ENCODE measurements at regions not wholly inside any gene's neighbourhood (a gene's known extent, or its start where the extent isn't known, plus 50 kb on each side); places are given as distances from the start of the nearest gene placed in this dataset.

GRCh38 chr10:20418286-20418685 is 478.8 kb downstream of the NEBL start:
- Histone ChIP-seq H3K9me3 (no peaks in the 10 kb centered on the region), H3K4me3 (ENCODE audit: low read depth, low read length) (no peak overlapping the region)

DNA sequence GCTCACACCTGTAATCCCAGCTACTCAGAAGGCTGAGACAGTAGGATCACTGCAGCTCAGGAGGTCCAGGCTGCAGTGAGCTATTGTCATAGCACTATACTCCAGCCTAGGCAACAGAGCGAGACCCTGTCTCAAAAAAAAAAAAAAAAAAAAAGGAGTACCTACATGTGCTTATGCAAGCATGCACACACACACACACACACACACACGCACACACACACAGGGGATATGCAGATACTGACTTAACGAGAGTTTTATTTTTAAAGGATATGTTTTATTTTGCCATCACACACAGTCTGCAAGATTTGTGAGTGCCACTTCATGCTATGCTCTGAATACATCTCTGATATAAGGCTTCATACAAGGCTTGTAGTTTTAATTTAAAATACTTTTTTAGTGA is 479.3 kb downstream of the NEBL start:
- TF ChIP-seq CTCF (IDR thresholded peaks at IDR 0.05; ENCODE audit: low read depth, low read length), result no peak
- no peak for DNase-seq
- no peaks in the 10 kb centered on the region for H3K4me1 ChIP-seq
- H3K27me3 ChIP-seq, result no peaks in the 10 kb centered on the region
- H3K36me3 ChIP-seq, result no peaks in the 10 kb centered on the region
- H3K4me3 ChIP-seq (ENCODE audit: low read depth, low read length), result no peak overlapping the region
- no peaks in the 10 kb centered on the region for H3K9me3 ChIP-seq

More at GRCh38 chr10:20418286-20418685, 478.8 kb downstream of the NEBL start:
- Histone ChIP-seq H3K36me3 (no peaks in the 10 kb centered on the region), H3K27me3 (no peaks in the 10 kb centered on the region), H3K4me1 (no peaks in the 10 kb centered on the region)
- no peak for TF ChIP-seq CTCF (IDR thresholded peaks at IDR 0.05; ENCODE audit: low read depth, low read length)
- DNase-seq, result no peak

DNA sequence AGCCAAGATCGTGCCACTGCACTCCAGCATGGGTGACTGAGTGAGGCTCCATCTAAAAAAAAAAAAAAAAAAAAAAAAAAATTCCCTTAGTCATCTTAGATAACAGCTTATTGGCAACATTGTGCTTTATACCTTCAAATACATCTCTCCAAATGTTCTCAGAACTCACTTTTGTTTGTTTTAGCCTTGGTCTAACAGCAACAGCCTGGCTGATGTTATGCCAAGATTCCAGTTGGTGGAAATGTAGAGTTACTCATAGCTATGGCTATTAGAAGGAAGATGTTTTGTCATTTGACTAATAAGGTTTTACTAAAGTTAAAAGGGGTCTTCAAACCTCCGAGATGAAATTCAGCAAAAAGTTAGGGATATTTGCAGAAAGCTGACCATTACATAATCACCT is 481.4 kb downstream of the NEBL start:
- Histone ChIP-seq H3K27me3 (no peaks in the 10 kb centered on the region), H3K4me3 (ENCODE audit: low read depth, low read length) (no peak overlapping the region), H3K9me3 (no peaks in the 10 kb centered on the region), H3K4me1 (no peaks in the 10 kb centered on the region), H3K36me3 (no peaks in the 10 kb centered on the region)
- TF ChIP-seq CTCF (IDR thresholded peaks at IDR 0.05; ENCODE audit: low read depth, low read length), result no peak
- no peak for DNase-seq

DNA sequence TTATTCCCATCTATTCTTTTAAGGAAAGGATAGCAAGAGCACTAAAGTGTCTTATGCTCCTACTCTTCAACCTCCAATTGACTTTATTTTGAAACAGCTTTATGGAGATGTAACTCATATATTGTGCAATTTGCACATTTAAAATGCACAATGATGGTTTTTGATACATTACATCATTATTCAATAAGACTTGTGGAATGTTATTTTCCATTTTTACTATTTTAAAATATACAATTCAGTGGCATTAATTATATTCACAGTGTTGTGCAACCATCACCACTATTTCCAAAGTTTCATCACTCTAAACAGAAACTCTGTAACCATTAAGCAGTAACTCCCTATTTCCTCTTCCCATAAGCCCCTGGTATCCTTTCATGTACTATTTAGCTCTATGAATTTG is 489.8 kb downstream of the NEBL start:
- Histone ChIP-seq H3K9me3 (no peaks in the 10 kb centered on the region), H3K4me3 (ENCODE audit: low read depth, low read length) (no peak overlapping the region), H3K4me1 (no peaks in the 10 kb centered on the region; the same call in 1 of the 2 replicates), H3K27me3 (no peaks in the 10 kb centered on the region), H3K36me3 (no peaks in the 10 kb centered on the region)
- no peak for TF ChIP-seq CTCF (IDR thresholded peaks at IDR 0.05; ENCODE audit: low read depth, low read length)
- no peak for DNase-seq

DNA sequence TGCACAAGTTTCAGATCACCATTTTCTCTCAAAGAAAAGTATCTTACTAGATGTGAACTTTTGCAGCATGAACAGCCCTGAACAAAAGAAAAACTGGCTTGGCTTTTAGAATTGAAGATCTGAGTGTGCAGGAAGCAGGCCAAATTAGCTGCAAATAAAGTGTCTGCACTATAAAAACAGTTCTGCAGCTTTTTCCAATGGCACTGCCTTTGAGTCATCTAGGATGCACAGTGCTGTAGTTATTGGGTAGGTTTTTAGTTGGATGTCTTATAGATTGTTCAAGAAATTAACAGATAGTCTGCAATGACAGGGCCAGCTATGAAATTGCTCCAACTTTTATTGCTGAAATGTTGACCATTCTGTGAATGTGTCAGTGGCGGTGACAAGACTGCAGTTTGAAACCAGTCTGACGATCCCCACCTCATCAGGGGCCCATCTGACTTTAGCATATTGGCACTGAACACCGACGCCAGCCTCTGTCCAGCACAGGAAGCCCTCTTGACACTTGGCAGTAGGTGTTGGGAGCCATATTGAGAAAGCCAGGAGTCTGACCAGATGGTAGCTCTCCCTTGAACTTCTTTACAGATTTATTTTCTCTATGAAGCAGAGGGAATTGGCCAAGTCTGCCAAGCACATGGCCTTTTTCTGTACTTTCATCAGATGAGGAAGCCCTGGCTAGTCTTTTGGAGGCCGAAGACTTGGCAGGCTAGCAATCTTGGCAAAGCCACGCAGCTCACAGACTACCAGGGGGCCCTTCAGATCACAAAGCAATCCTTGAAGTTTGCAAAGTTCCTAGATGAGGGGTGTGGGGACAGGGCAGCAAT is 490.6 kb downstream of the NEBL start:
- Histone ChIP-seq H3K9me3 (no peaks in the 10 kb centered on the region), H3K4me1 (no peaks in the 10 kb centered on the region; the same call in 1 of the 2 replicates), H3K36me3 (no peaks in the 10 kb centered on the region), H3K27me3 (no peaks in the 10 kb centered on the region), H3K4me3 (ENCODE audit: low read depth, low read length) (no peak overlapping the region)
- TF ChIP-seq CTCF (IDR thresholded peaks at IDR 0.05; ENCODE audit: low read depth, low read length), result no peak
- no peak for DNase-seq

DNA sequence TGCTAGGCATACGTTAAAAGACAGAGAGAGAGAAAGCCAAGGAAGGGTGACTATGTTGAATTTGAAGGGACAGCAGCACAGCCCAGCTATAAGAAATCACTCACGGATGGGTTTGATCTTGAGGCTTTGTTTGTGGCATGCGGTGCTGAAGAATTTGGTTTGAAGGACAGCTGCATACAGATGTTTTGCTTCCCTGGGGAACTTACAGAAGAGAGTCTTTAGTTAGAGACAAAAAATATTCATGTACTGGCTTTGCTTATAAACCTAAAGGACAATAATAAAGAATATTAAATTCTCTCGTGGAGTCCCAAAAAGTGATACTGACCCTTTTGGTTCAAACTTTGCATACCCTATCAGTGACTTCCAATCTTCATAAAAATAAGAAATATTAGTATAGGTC is 491.4 kb downstream of the NEBL start:
- Histone ChIP-seq H3K9me3 (no peaks in the 10 kb centered on the region), H3K36me3 (no peaks in the 10 kb centered on the region), H3K4me1 (no peaks in the 10 kb centered on the region; the same call in 1 of the 2 replicates), H3K4me3 (ENCODE audit: low read depth, low read length) (no peak overlapping the region), H3K27me3 (no peaks in the 10 kb centered on the region)
- TF ChIP-seq CTCF (IDR thresholded peaks at IDR 0.05; ENCODE audit: low read depth, low read length), result no peak
- DNase-seq, result no peak

Data from BE2C (cell line).